OCI-LY7 (cell line): ENCODE measurements at regions not wholly inside any gene's neighbourhood (a gene's known extent, or its start where the extent isn't known, plus 50 kb on each side); places are given as distances from the start of the nearest gene placed in this dataset.

Source experiments
- BruUV-seq: library from RNA; stranded (reverse); fragments of 400-500 nt; replicated peaks from 2 replicates; lab custom pipeline; 2021; lab: Mats Ljungman, UMichigan
- CTCF ChIA-PET: fragments of 300-600 bp; sonication (Branson Sonifier 250); formaldehyde crosslinking; loops from one replicate; lab custom pipeline; 2022; ENCODE audit warnings: antibody characterized with exemption; ENCODE audit not compliant: unreplicated experiment; lab: Charles Lee
- POLR2A ChIA-PET: fragments of 300-600 bp; sonication (Branson Sonifier 250); formaldehyde crosslinking; loops from one replicate; lab custom pipeline; 2022; ENCODE audit warnings: antibody characterized with exemption; lab: Charles Lee
- DNase-seq: peaks from one replicate; pipeline ENCODE4 v3.0.0-alpha.2; 2015; ENCODE audit warnings: low spot score
- H2AFZ ChIP-seq: fragments of 200-600 bp; sonication (generic), shearing (Covaris generic); 2 replicates; pipeline ENCODE4 v1.6.1; 2014; ENCODE audit warnings: mild to moderate bottlenecking, antibody characterized with exemption, low read length, moderate library complexity
- H3K27ac ChIP-seq: fragments of 200-600 bp; sonication (generic); 2 replicates; pipeline ENCODE4 v1.5.1; 2014; ENCODE audit warnings: mixed run types, low read depth, mild to moderate bottlenecking, moderate library complexity, low read length, inconsistent platforms; ENCODE audit not compliant: poor library complexity, severe bottlenecking
- H3K36me3 ChIP-seq: fragments of 200-600 bp; sonication (generic); 2 replicates; pipeline ENCODE4 v1.6.1; 2014; ENCODE audit warnings: mild to moderate bottlenecking, antibody characterized with exemption, low read length, moderate library complexity, mixed read lengths; ENCODE audit not compliant: insufficient read depth
- H3K4me1 ChIP-seq: fragments of 200-600 bp; sonication (generic); 2 replicates; pipeline ENCODE4 v1.5.1; 2014; ENCODE audit warnings: mild to moderate bottlenecking, low read length; ENCODE audit not compliant: insufficient read depth, poor library complexity, severe bottlenecking
- H3K4me2 ChIP-seq: fragments of 200-600 bp; sonication (generic); 2 replicates; pipeline ENCODE4 v1.6.1; 2014; ENCODE audit warnings: mild to moderate bottlenecking, low read length
- H3K4me3 ChIP-seq: fragments of 200-600 bp; sonication (generic); 2 replicates; pipeline ENCODE4 v1.5.1; 2014; ENCODE audit warnings: mild to moderate bottlenecking, low read depth, low read length; ENCODE audit not compliant: poor library complexity, severe bottlenecking
- H3K79me2 ChIP-seq: fragments of 200-600 bp; sonication (generic); 2 replicates; pipeline ENCODE4 v1.6.1; 2016; ENCODE audit warnings: low read depth, mild to moderate bottlenecking, low read length, moderate library complexity, mixed read lengths; ENCODE audit not compliant: insufficient read depth
- H3K9me2 ChIP-seq: fragments of 200-600 bp; sonication (generic); 2 replicates; pipeline ENCODE4 v1.6.1; 2016; ENCODE audit warnings: mild to moderate bottlenecking, low read length, mixed read lengths; ENCODE audit not compliant: insufficient read depth
- H3K9me3 ChIP-seq: fragments of 200-600 bp; sonication (generic); 2 replicates; pipeline ENCODE4 v1.6.1; 2014; ENCODE audit warnings: mild to moderate bottlenecking, mixed run types, low read length, mixed read lengths
- H4K20me1 ChIP-seq: fragments of 200-600 bp; sonication (generic); 2 replicates; pipeline ENCODE4 v1.6.1; 2014; ENCODE audit warnings: mild to moderate bottlenecking, antibody characterized with exemption, low read length, moderate library complexity, mixed read lengths; ENCODE audit not compliant: insufficient read depth
- EZH2phosphoT487 ChIP-seq: fragments of 200-600 bp; sonication (generic); IDR thresholded peaks from 2 replicates; pipeline ENCODE4 v1.6.1; 2018; ENCODE audit warnings: low read depth, borderline replicate concordance, mild to moderate bottlenecking, mixed run types, antibody characterized with exemption, low read length, moderate library complexity, mixed read lengths
- intact Hi-C: fragments of 100-400 bp; cut with micrococcal nuclease; formaldehyde crosslinking; loops from one replicate; pipeline ENCODE4 v1.10.0; 2022; ENCODE audit not compliant: unreplicated experiment
- TF ChIP-seq, protein P1 (sequence below): fragments of 200-600 bp; sonication (generic); conservative IDR thresholded peaks from 2 replicates; pipeline ENCODE4 v1.5.1; 2014; ENCODE audit warnings: mild to moderate bottlenecking, antibody characterized with exemption, low read length, moderate library complexity, mixed read lengths

DNA sequence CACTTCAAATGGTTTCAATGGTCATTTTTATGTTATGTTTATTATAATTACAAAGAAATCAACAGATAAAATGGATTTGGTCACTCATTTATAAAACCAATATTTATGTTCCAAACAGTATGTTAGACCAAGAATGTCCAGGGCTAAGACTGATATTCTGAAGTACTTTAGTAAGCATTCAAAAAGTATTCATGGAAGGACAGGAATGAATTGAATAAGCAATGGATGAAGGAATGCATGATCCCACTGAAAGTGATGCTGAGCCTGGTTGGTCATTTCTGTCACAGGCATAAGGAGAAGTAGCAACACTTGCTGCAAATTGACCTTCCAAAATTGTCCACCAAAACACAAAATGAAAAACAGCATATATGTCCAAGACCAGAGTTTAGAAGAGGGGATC is 189.0 kb upstream of the CELF2 start:
- H3K4me3 ChIP-seq = no peak overlapping the region
- no peaks in the 10 kb centered on the region for H3K9me2 ChIP-seq
- no peaks in the 10 kb centered on the region for H3K79me2 ChIP-seq
- no peak for DNase-seq
- H4K20me1 ChIP-seq = no peaks in the 10 kb centered on the region
- no peak overlapping the region for H2AFZ ChIP-seq
- H3K9me3 ChIP-seq = no peaks in the 10 kb centered on the region
- TF ChIP-seq, protein P1, sequence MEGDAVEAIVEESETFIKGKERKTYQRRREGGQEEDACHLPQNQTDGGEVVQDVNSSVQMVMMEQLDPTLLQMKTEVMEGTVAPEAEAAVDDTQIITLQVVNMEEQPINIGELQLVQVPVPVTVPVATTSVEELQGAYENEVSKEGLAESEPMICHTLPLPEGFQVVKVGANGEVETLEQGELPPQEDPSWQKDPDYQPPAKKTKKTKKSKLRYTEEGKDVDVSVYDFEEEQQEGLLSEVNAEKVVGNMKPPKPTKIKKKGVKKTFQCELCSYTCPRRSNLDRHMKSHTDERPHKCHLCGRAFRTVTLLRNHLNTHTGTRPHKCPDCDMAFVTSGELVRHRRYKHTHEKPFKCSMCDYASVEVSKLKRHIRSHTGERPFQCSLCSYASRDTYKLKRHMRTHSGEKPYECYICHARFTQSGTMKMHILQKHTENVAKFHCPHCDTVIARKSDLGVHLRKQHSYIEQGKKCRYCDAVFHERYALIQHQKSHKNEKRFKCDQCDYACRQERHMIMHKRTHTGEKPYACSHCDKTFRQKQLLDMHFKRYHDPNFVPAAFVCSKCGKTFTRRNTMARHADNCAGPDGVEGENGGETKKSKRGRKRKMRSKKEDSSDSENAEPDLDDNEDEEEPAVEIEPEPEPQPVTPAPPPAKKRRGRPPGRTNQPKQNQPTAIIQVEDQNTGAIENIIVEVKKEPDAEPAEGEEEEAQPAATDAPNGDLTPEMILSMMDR = no peak
- no peak for TF ChIP-seq EZH2phosphoT487
- no peak overlapping the region for H3K4me2 ChIP-seq
- ChIA-PET POLR2A (no interaction called here), CTCF (no interaction called here)
- intact Hi-C loops = no loop called here
- H3K27ac ChIP-seq = no peak overlapping the region
- no peaks in the 10 kb centered on the region for H3K36me3 ChIP-seq
- no TSS peak for BruUV-seq
- no peaks in the 10 kb centered on the region for H3K4me1 ChIP-seq

- no peaks in the 10 kb centered on the region for H4K20me1 ChIP-seq
- H3K9me2 ChIP-seq = no peaks in the 10 kb centered on the region
- H3K36me3 ChIP-seq = no peaks in the 10 kb centered on the region
- no peak for DNase-seq
- no peaks in the 10 kb centered on the region for H3K4me1 ChIP-seq
- ChIA-PET CTCF (no interaction called here), POLR2A (interaction anchor here (0.6 kb wide), 2 partner anchors 11 to 174 kb away, joined by 3 to 7 read pairs; no protein-coding TSS in a partner anchor)
- BruUV-seq = no TSS peak
- H3K79me2 ChIP-seq = no peaks in the 10 kb centered on the region
- H3K9me3 ChIP-seq = no peaks in the 10 kb centered on the region
- intact Hi-C loops = no loop called here
- TF ChIP-seq EZH2phosphoT487 = no peak
- no peak overlapping the region for H3K4me2 ChIP-seq
- H3K27ac ChIP-seq = no peak overlapping the region
- H3K4me3 ChIP-seq = no peak overlapping the region
- no peak overlapping the region for H2AFZ ChIP-seq
Observed at GRCh38 chr10:10829576-10829975, 188.1 kb upstream of the CELF2 start.

GRCh38 chr10:10830293-10830986 is 187.2 kb upstream of the CELF2 start:
- H2AFZ ChIP-seq = no peak overlapping the region
- H3K27ac ChIP-seq = no peak overlapping the region
- no peaks in the 10 kb centered on the region for H3K79me2 ChIP-seq
- TF ChIP-seq EZH2phosphoT487 = no peak
- TF ChIP-seq, protein P1 = no peak
- no peak overlapping the region for H3K4me3 ChIP-seq
- H3K36me3 ChIP-seq = no peaks in the 10 kb centered on the region
- no TSS peak for BruUV-seq
- H3K9me2 ChIP-seq = no peaks in the 10 kb centered on the region
- no peak for DNase-seq
- H3K4me2 ChIP-seq = no peak overlapping the region
- intact Hi-C loops = no loop called here
- no peaks in the 10 kb centered on the region for H4K20me1 ChIP-seq
- ChIA-PET CTCF (no interaction called here), POLR2A (interaction anchor here (0.6 kb wide), 2 partner anchors 10 to 173 kb away, joined by 3 to 7 read pairs; no protein-coding TSS in a partner anchor)
- H3K4me1 ChIP-seq = no peaks in the 10 kb centered on the region
- no peaks in the 10 kb centered on the region for H3K9me3 ChIP-seq
